ENCODE measurements at regions not wholly inside any gene's neighbourhood (a gene's known extent, or its start where the extent isn't known, plus 50 kb on each side); places are given as distances from the start of the nearest gene placed in this dataset.
A peak's percentile ranks its signal among the peaks of the same experiment; 100 is the strongest.

GRCh38 chr4:183763990-183764754 lies 105.1 kb downstream of the TRAPPC11 start:
- DNase-seq (ENCODE audit: low spot score): no peak
- TF ChIP-seq CTCF (IDR thresholded peaks at IDR 0.05; ENCODE audit: unreplicated experiment): no peak
- Mint-ChIP-seq H3K4me1 (ENCODE audit: unreplicated experiment) (peaks cover 4% of the 10 kb centered on the region), H3K9me3 (ENCODE audit: unreplicated experiment) (no peaks in the 10 kb centered on the region), H3K36me3 (ENCODE audit: low read depth, unreplicated experiment) (no peaks in the 10 kb centered on the region), H3K4me3 (ENCODE audit: unreplicated experiment) (no peak overlapping the region), H3K27ac (ENCODE audit: unreplicated experiment) (no peak overlapping the region), H3K27me3 (ENCODE audit: unreplicated experiment) (peaks cover 3% of the 10 kb centered on the region)

GRCh38 chr4:183765251-183765911 lies 106.3 kb downstream of the TRAPPC11 start:
- Mint-ChIP-seq H3K27ac (ENCODE audit: unreplicated experiment) (peak overlapping the region; percentile 67), H3K36me3 (ENCODE audit: low read depth, unreplicated experiment) (no peaks in the 10 kb centered on the region), H3K27me3 (ENCODE audit: unreplicated experiment) (peaks cover 5% of the 10 kb centered on the region), H3K9me3 (ENCODE audit: unreplicated experiment) (no peaks in the 10 kb centered on the region), H3K4me1 (ENCODE audit: unreplicated experiment) (peaks cover 6% of the 10 kb centered on the region), H3K4me3 (ENCODE audit: unreplicated experiment) (no peak overlapping the region)
- no peak for DNase-seq (ENCODE audit: low spot score)
- TF ChIP-seq CTCF (IDR thresholded peaks at IDR 0.05; ENCODE audit: unreplicated experiment): no peak

GRCh38 chr4:183766140-183766539 lies 107.0 kb downstream of the TRAPPC11 start:
- TF ChIP-seq CTCF (IDR thresholded peaks at IDR 0.05; ENCODE audit: unreplicated experiment): no peak

GRCh38 chr4:183770906-183771305 lies 111.8 kb downstream of the TRAPPC11 start:
- no peak for DNase-seq (ENCODE audit: low spot score)
- H3K4me1 Mint-ChIP-seq (ENCODE audit: unreplicated experiment): peaks cover 8% of the 10 kb centered on the region
- no peak overlapping the region for H3K27ac Mint-ChIP-seq (ENCODE audit: unreplicated experiment)
- no peak overlapping the region for H3K4me3 Mint-ChIP-seq (ENCODE audit: unreplicated experiment)
- H3K9me3 Mint-ChIP-seq (ENCODE audit: unreplicated experiment): no peaks in the 10 kb centered on the region
- TF ChIP-seq CTCF (IDR thresholded peaks at IDR 0.05; ENCODE audit: unreplicated experiment): no peak
- peaks cover 7% of the 10 kb centered on the region for H3K27me3 Mint-ChIP-seq (ENCODE audit: unreplicated experiment)
- H3K36me3 Mint-ChIP-seq (ENCODE audit: low read depth, unreplicated experiment): no peaks in the 10 kb centered on the region

More at GRCh38 chr4:183766140-183766539, 107.0 kb downstream of the TRAPPC11 start:
- DNase-seq (ENCODE audit: low spot score): no peak
- H3K4me3 Mint-ChIP-seq (ENCODE audit: unreplicated experiment): no peak overlapping the region
- H3K4me1 Mint-ChIP-seq (ENCODE audit: unreplicated experiment): peaks cover 12% of the 10 kb centered on the region
- peaks cover 7% of the 10 kb centered on the region for H3K27me3 Mint-ChIP-seq (ENCODE audit: unreplicated experiment)
- H3K36me3 Mint-ChIP-seq (ENCODE audit: low read depth, unreplicated experiment): no peaks in the 10 kb centered on the region
- no peaks in the 10 kb centered on the region for H3K9me3 Mint-ChIP-seq (ENCODE audit: unreplicated experiment)
- no peak overlapping the region for H3K27ac Mint-ChIP-seq (ENCODE audit: unreplicated experiment)

GRCh38 chr4:183772361-183772760 lies 113.3 kb downstream of the TRAPPC11 start:
- Mint-ChIP-seq H3K4me1 (ENCODE audit: unreplicated experiment) (peaks cover 8% of the 10 kb centered on the region), H3K36me3 (ENCODE audit: low read depth, unreplicated experiment) (no peaks in the 10 kb centered on the region), H3K27me3 (ENCODE audit: unreplicated experiment) (peaks cover 4% of the 10 kb centered on the region), H3K27ac (ENCODE audit: unreplicated experiment) (no peak overlapping the region), H3K9me3 (ENCODE audit: unreplicated experiment) (no peaks in the 10 kb centered on the region), H3K4me3 (ENCODE audit: unreplicated experiment) (no peak overlapping the region)
- DNase-seq (ENCODE audit: low spot score): no peak
- TF ChIP-seq CTCF (IDR thresholded peaks at IDR 0.05; ENCODE audit: unreplicated experiment): no peak

Measured in endothelial cell (in vitro differentiated cells).